Suprapubic skin (tissue), 4 donors: ENCODE measurements at regions not wholly inside any gene's neighbourhood (a gene's known extent, or its start where the extent isn't known, plus 50 kb on each side); places are given as distances from the start of the nearest gene placed in this dataset.

ENCODE experiments used
- EP300 ChIP-seq: sonication (generic); formaldehyde crosslinking; IDR thresholded peaks from one replicate; pipeline ENCODE4 v1.6.1; 2017; ENCODE audit warnings: antibody characterized with exemption
- POLR2A ChIP-seq, 2 donors: fragments of 450-650 bp; IDR thresholded peaks; one replicate each; pipeline ENCODE4 v1.6.1; 2017; ENCODE audit warnings: antibody characterized with exemption in 2 of 2, mild to moderate bottlenecking in 2 of 2, moderate library complexity in 2 of 2
- POLR2AphosphoS5 ChIP-seq, 3 donors: sonication (generic); formaldehyde crosslinking; IDR thresholded peaks; one replicate each; pipeline ENCODE4 v1.6.1; 2017; ENCODE audit warnings: antibody characterized with exemption in 3 of 3
- TF ChIP-seq, protein P1 (sequence below), 2 donors: fragments of 200-600 bp in 1 of 2; fragments of 450-650 bp in 1 of 2; sonication (generic) in 1 of 2; IDR thresholded peaks; one replicate each; pipeline ENCODE4 v1.5.1; 2016 to 2019; ENCODE audit warnings: antibody characterized with exemption in 2 of 2, mild to moderate bottlenecking in 1 of 2, moderate library complexity in 1 of 2

DNA sequence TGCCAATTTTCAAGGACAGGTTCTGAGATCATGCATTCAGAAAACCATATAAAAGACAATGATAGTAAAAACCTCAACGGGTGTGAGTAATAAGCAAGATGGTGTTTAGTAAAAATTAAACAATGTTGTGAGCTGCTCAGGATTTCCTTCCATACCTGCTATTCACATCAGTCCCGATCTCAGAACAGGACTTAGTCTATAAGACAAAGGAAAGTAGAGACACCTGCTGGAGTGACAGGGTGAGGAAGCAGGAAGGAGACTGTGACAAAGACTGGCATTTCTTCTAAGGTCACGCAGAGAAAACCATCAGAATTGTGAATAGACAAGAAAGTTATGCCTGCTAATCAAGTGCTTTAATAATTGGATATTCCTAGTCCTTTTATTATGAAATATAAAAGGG lies 648.0 kb downstream of the DACH1 start:
- TF ChIP-seq, protein P1, sequence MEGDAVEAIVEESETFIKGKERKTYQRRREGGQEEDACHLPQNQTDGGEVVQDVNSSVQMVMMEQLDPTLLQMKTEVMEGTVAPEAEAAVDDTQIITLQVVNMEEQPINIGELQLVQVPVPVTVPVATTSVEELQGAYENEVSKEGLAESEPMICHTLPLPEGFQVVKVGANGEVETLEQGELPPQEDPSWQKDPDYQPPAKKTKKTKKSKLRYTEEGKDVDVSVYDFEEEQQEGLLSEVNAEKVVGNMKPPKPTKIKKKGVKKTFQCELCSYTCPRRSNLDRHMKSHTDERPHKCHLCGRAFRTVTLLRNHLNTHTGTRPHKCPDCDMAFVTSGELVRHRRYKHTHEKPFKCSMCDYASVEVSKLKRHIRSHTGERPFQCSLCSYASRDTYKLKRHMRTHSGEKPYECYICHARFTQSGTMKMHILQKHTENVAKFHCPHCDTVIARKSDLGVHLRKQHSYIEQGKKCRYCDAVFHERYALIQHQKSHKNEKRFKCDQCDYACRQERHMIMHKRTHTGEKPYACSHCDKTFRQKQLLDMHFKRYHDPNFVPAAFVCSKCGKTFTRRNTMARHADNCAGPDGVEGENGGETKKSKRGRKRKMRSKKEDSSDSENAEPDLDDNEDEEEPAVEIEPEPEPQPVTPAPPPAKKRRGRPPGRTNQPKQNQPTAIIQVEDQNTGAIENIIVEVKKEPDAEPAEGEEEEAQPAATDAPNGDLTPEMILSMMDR (IDR thresholded peaks at IDR 0.05): no peak
- TF ChIP-seq POLR2A (IDR thresholded peaks at IDR 0.05) (no peak), EP300 (no peak), POLR2AphosphoS5 (IDR thresholded peaks at IDR 0.05) (no peak)
